ENCODE measurements at regions not wholly inside any gene's neighbourhood (a gene's known extent, or its start where the extent isn't known, plus 50 kb on each side); places are given as distances from the start of the nearest gene placed in this dataset.

DNA sequence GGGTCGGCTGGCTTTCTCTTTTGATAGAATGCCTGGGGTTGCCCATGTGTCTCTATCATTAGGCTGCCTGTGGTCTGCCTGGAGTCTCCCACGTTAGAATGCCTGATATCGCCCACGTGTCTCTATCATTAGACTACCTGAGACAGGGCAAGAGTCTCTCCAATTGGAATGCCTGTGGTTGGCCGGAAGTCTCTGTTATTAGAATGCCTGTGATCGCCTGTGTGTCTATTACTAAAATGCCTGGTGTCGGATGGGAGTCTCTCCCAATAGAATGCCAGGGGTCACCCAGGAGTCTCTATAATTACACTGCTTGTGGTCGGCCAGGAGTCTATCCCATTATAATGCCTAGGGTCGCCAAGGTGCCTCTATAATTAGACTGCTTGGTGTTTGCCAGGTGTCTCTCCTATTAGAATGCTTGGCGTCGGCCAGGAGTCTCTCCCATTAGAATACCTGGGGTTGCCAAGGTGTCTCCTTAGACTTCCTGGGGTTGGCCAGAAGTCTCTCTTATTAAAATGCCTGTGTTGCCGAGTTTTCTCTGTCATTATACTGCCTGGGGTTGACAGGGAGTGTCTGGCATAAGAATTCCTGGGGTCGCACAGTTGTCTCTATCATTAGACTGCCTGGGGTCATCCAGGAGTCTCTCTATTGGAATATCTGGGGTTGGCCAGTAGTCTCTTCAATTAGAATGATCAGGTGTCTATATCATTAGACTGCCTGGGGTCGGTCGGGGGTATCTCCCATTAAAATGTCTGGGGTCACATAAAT is 2272.8 kb downstream of the TP53TG3F start:
- no peak for DNase-seq (ENCODE audit: low spot score)

DNA sequence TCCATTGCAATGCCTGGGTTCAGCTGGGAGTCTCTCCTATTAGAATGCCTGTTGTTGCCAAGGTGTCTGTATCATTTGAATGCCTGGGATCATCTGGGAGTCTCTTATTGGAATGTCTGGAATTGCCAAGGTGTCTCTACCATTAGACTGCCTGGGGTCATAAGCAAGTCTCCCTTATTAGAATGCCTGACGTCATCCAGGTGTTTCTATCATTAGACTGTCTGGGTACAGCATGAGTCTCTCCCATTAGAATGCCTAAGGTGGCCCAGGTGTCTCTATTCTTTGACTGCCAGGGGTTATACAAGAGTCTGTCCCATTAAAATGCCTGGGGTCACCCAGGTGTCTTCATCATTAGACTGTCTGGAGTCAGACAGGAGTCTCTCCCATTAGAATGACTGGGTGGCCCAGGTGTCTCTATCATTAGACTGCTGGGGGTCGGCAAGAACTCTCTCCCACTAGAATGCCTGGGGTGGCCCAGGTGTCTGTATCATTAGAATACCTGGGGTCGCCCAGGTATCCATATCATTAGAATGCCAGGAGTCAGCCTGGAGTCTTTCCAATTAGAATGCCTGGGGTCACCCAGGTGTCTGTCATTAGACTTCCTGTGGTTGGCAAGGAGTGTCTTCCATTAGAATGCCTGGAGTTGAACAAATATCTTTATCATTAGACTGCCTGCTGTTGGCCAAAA is 2274.0 kb downstream of the TP53TG3F start:
- DNase-seq (ENCODE audit: low spot score), result no peak

DNA sequence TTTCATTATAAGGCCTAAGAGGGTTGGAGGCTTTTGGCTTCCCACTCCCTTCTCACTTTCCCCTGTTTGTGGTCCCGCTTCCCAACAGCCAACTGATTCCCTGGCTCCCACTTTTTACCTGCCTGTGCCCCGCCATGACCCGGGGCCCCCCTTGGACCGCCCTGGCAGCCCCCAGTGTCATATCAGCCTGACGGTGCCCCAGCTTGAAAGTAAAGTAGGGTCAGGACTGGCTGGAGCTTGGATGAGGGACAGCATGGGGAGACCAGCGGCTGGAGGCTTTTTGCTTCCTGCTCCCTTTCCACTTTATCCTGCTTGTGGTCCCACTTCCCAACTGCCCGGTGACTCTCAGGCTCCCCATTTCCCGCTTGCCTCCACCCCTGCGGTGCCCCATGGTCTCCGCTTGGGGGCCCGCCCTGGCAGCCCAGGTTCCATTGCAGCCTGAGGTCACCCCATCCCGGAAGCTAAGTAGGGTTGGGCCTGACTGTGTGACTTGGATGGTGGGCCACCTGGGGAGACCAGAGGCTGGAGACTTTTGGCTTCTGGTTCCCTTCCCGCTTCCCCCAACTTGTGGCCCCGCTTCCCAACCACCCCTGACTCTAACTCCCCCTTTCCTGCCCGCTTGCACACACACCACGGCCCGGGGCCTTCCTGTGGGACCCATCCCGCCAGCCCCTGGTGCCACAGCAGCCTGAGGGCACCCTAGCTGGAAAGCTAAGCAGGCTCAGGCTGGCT is 2274.7 kb downstream of the TP53TG3F start:
- no peak for DNase-seq (ENCODE audit: low spot score)

DNA sequence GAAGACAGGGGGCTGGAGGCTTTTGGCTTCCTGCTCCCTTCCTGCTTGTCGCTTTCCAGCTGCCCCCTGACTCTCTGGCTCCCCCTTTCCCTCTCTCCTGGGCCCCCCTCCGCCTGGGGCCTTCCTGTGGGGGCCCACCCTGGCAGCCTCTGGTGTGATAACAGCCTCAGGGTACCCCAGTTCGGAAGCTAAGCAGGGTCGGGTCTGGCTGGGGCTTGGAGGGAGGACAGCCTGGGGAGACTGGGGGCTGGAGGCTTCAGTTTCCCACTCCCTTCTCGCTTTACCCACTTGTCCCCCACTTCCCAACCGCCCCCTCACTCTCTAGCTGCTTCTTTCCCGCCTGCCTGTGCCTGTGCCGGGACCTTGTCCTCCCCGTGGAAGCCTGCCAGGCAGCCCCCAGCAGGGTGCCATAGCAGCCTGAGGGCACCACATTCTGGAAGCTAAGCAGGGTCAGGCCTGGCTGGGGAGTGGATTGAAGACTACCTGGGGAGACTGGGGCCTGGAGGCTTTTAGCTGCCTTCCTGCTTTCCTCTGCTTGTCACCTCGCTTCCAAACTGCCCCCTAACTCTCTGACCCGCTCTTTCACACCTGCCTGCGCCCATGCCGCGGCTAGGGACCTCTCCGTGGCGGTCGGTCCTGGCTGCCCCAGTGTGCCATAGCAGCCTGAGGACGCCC is 2275.5 kb downstream of the TP53TG3F start:
- DNase-seq (ENCODE audit: low spot score), result no peak

DNA sequence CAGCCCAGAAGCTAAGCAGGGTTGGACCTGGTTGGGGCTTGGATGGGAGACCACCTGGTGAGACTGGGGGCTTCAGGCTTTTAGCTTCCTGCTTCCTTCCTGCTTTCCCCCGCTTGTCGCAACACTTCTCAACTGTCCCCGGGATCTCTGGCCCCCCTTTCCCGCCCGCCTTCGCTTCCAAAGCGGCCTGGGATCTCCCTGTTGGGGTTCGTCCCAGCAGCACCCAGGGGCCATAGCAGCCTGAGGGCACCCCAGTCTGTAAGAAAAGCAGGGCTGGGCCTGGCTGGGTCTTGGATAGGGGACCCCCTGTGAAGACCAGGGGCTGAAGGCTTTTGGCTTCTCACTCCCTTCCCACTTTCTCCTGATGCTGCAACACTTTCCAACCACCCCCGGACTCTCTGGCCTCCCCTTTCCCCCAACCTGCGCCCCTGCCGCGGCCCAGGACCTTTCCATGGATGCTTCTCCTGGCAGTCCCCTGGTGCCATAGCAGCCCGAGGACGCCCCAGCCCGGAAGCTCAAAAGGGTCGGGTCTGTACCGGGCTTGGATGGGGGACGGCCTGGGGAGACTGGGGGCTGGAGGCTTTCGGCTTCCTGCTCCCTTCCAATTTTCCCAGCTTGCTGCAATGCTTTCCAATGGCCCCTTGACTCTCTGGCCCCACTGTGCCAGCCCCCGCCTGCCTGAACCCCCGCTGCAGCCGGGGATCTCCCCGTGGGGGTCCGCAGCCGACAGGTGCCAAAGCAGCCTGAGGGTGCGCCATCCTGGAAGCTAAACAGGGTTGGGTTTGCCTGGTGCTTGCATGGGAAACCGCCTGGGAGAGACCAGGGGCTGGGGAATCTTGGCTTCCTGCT is 2276.2 kb downstream of the TP53TG3F start:
- DNase-seq (ENCODE audit: low spot score), result no peak

DNA sequence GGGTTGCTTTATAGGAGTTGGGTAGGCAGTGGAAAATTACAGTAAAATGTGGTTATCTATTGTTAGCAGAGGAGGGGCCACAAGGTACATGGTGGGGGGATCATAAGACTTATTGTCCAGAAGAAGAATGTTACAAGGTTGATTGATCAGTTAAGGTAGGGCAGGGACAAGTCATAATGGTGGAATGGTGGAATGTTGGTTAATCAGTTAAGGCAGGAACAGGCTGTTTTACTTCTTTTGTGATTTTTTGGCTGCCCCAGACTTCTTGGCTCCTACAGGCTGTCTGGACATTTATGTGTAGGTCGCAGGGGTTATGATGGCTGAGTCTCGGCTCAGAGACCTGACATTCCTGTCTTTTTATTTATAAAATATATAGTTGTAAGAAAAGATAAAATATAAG is 2277.1 kb downstream of the TP53TG3F start:
- no peak for DNase-seq (ENCODE audit: low spot score)

DNA sequence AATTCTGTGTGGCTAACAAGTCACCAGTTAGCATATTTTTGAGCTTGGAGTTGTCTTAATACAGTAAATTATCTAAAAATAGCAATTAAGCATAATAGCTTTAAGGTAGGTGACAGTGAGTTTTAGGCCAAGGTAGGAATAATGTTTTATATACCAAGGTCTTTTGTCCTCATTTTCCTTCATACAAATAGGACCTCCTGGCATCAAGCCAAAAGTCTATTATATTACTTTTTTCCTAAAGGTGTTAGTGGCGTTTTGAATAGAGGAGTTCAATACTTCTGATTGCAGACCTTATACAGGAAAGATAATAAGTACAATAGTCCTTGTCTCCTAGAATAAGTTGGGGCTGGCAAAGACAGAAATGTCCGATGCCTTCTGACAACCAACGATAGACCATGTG is 2277.7 kb downstream of the TP53TG3F start:
- no peak for DNase-seq (ENCODE audit: low spot score)

DNA sequence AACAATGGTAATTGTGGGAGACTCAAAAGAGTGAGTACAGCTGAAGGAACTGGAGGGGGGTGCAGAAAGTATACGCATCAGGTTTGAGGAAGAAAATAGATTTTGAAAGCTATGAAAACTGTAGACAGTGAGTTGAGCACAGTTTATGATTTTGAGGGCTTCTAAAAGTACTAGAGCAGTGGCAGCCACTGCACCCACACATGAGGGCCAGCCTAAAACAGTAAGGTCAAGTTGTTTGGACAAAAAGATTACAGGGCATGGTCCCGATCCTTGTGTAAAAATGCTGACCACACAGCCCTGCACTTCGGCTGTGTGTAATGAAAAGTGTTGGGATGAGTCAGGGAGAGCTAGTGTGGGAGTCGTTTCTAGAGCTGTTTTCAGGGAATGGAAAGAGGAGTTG is 2282.1 kb downstream of the TP53TG3F start:
- DNase-seq (ENCODE audit: low spot score), result no peak

DNA sequence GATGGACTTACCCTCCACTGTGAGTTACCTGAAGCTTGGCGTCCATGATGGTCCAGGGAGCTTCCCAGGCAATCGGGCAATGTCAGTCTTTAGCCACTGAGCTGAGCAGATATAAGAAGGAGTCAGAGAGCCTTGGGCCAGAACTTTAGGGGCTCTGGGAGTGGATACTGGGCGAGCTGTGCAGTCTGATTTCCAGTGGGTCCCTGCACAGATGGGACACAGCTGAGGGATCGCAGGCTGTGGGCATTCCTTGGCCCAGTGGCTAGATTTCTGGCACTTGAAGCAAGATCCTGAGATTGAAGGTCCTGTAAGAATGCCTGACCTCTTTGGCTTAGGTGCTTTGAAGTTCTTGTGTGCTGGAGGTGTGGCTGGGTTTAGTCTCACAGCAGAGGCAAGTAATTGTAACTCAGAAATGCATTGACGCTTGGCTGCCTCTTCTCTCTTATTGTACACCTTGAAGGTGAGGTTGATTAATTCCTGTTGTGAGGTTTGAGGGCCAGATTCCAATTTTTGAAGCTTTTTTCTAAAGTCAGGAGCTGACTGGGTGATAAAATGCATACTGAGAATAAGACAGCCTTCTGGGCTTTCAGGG is 2283.8 kb downstream of the TP53TG3F start:
- DNase-seq (ENCODE audit: low spot score), result no peak

DNA sequence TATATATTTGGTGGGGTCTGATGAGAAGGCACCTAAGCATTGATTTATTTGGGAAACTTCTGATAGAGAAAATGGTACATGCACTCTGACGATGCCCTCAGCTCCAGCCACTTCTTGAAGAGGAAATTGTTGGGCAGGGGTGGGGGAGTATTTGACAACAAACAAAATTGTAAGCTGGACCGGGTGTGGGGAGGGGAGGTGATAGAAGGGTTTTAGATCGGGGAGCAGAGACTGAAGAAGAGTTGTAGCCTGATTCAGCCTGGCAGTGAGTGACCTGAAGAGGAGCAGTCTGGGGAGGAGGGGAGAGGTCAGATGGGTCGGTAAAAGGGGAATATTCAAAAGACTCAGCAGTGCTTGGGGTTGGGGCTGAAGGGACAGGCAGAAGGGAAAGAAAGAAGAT is 2284.7 kb downstream of the TP53TG3F start:
- DNase-seq (ENCODE audit: low spot score), result no peak

DNA sequence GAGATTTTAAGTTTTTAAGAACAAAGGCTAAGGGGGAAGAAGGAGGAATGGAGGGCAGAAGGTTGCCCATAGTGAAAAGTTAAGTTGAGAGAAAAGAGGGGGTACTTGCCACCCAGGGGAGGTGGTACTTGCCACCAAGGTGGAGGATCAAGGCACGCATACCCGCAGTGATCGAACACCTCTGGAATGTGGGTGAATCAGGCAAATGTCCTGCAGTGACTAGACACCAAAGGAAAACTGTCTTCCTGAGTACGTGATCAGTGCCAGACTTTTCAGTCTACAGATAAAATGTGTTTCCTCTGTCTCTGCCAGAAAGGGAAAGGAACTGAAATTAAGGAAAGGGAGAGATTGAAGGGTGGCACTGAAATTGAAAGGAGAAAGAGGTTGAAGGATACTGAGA is 2285.3 kb downstream of the TP53TG3F start:
- DNase-seq (ENCODE audit: low spot score), result no peak

DNA sequence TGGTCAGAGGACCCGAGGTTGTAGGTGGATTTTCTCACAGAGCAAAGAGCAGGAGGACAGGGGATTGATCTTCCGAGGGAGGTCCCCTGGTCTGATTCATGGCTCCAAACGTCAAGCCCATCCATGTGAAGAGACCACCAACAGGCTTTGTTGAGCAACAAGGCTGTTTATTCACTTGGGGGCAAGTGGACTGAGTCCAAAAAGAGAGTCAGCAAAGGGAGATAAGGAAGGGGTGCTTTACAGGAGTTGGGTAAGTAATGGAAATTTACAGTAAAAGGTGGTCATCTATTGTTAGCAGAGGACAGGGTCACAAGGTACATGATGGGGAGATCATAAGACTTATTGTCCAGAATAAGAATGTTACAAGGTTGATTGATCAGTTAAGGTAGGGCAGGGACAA is 2285.8 kb downstream of the TP53TG3F start:
- DNase-seq (ENCODE audit: low spot score), result no peak

DNA sequence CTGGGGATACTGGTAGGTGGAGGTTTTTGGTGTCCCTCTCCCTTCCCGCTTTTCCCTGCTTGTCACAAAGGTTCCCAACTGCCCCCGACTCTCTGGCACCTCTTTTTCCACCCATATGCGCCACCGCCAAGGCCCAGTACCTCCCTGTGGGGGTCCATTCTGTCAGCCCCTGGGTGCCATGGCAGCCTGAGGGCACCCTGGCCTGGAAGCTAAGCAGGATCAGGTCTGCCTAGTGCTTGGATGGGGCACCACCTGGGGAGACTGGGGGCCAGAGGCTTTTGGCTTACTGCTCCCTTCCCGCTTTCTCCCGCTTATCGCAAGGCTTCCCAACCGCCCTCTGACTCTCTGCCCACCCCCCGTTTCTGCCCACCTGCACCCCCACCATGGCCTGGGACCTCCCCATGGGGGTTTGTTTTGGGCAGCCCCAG is 2286.4 kb downstream of the TP53TG3F start:
- DNase-seq (ENCODE audit: low spot score), result no peak

DNA sequence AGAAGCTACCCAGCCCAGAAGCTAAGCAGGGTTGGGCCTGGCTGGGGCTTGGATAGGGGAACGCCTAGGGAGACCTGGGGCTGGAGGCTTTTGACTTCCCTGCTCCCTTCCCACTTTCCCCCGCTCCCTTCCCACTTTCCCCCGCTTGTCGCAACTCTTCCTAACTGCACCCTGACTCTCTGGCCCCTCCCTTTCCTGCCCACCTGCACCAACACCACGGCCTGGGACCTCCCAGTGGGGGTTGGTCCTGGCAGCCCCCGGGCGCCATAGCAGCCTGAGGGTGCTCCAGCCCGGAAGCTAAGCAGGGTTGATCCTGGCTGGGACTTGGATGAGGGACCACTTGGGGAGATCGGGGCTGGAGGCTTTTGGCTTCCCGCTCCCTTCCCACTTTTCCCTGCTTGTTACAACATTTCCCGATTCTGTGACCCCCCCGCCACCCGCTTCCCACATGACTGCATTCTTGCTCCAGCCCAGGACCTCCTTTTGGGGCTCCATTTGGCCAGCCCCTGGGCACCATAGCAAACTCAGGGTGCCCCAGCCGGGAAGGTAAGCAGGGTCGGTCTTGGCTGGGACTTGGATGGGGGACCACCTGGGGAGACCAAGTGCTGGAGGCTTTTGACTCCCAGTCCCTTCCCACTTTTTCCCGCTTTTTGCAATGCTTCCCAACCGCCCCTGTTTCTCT is 2287.0 kb downstream of the TP53TG3F start:
- no peak for DNase-seq (ENCODE audit: low spot score)

DNA sequence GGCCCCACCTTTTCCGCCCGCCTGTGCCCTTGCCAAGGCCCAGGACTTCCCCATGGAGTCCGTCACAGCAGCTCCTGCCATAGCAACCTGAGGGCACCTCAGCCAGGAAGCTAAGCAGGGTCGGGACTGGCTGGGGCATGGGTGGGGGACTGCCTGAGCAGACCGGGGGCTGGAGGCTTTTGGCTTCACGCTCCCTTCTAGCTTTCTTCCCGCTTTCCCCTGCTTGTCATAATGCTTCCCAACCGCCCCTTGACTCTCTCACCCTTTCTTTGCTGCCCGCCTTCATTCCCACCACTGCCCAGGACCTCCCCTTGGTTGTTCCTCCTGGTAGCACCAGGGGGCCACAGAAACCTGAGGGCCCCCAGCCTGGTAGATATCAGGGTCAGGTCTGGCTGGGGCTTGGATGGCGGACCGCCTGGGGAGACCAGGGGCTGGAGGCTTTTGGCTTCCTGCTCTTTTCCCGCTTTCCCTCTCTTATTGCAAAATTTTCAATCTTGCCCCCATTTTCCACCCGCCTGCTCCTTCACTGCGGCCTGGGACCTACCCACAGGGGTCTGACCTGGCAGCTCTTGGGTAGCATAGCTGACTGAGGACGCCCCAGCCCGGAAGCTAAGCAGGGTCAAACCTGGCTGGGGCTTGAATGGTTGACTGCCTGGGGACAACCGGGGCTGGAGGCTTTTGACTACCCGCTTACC is 2287.7 kb downstream of the TP53TG3F start:
- DNase-seq (ENCODE audit: low spot score), result no peak

DNA sequence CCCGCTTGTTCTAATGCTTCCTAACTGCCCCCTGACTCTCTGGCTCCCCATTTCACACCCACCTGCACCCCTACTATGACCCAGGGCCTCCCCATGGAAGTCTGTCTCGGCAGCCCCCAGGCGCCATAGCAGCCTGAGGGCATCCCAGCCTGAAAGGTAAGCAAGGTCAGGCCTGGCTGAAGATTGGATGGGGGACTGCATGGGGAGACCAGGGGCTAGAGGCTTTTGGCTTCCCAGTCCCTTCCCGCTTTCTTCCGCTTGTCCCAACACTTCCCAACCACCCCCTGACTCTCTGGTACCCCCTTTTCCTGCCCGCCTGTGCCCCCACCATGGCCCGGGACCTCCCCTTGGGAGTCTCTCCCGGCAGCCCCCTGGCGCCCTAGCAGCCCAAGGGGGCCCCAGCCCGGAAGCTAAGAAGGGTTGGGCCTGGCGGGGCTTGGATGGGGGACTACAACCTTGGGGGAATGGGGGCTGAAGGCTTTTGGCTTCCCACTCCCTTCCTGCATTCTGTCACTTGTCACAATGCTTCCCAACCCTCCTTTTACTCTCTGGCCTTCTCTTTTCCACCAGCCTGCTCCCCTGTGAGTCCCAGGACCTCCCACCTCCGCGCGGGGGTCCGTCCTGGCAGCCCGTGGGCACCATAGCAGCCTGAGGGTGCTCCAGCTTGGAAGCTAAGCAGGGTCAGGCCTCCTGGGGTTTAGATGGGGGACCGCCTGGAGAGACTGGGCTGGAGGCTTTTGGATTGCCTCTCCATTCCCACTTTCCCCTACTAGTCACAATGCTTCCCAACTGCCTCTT is 2288.4 kb downstream of the TP53TG3F start:
- DNase-seq (ENCODE audit: low spot score), result no peak

DNA sequence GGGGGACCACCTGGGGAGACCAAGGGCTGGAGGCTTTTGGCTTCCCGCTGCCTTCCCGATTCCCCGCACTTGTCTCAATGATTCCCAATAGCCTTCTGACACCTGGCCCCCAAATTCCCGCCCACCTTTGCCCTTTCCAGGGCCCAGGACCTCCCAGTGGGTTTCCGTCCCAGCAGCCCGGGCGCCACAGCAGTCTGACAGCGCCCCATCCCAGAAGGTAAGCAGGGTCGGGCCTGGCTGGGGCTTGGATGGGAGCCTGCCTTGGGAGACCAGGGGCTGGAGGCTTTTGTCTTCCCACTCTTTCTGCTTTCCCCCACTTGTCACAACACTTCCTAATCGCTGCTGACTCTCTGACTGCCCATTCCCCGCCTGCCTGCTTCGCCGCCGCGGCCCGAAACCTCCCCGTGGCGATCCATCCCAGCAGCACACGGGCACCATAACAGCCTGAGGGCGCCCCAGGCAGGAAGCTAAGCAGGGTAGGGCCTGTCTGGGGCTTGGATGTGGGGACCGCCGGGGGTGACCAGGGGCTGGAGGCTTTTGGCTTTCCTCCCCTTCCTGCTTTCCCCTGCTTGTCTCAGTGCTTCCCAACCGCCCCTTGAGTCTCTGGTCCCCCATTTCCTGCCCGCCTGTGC is 2289.3 kb downstream of the TP53TG3F start:
- DNase-seq (ENCODE audit: low spot score), result no peak

Measured in H4 (cell line).